ENCODE measurements at regions not wholly inside any gene's neighbourhood (a gene's known extent, or its start where the extent isn't known, plus 50 kb on each side); places are given as distances from the start of the nearest gene placed in this dataset.

- no peak overlapping the region for H3K27ac ChIP-seq
- no peaks in the 10 kb centered on the region for H3K4me1 ChIP-seq
- H3K36me3 ChIP-seq = no peaks in the 10 kb centered on the region
- DNase-seq (no peak), ATAC-seq (no peak)
- intact Hi-C loops (cut with DNase I) = no loop called here
- H3K27me3 ChIP-seq = no peaks in the 10 kb centered on the region
- no peak overlapping the region for H3K4me3 ChIP-seq
- TF ChIP-seq, protein P1, sequence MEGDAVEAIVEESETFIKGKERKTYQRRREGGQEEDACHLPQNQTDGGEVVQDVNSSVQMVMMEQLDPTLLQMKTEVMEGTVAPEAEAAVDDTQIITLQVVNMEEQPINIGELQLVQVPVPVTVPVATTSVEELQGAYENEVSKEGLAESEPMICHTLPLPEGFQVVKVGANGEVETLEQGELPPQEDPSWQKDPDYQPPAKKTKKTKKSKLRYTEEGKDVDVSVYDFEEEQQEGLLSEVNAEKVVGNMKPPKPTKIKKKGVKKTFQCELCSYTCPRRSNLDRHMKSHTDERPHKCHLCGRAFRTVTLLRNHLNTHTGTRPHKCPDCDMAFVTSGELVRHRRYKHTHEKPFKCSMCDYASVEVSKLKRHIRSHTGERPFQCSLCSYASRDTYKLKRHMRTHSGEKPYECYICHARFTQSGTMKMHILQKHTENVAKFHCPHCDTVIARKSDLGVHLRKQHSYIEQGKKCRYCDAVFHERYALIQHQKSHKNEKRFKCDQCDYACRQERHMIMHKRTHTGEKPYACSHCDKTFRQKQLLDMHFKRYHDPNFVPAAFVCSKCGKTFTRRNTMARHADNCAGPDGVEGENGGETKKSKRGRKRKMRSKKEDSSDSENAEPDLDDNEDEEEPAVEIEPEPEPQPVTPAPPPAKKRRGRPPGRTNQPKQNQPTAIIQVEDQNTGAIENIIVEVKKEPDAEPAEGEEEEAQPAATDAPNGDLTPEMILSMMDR (IDR thresholded peaks at IDR 0.05) = no peak
- no peaks in the 10 kb centered on the region for H3K9me3 ChIP-seq
Observed at GRCh38 chr5:164663198-164663989, 1158.0 kb downstream of the MAT2B start.

- no peak overlapping the region for H3K4me3 ChIP-seq
- H3K27me3 ChIP-seq = no peaks in the 10 kb centered on the region
- H3K36me3 ChIP-seq = no peaks in the 10 kb centered on the region
- ATAC-seq (no peak), DNase-seq (no peak)
- H3K27ac ChIP-seq = no peak overlapping the region
- intact Hi-C loops (cut with DNase I) = no loop called here
- no peaks in the 10 kb centered on the region for H3K4me1 ChIP-seq
- no peaks in the 10 kb centered on the region for H3K9me3 ChIP-seq
- TF ChIP-seq, protein P1 (IDR thresholded peaks at IDR 0.05) = no peak
Observed at GRCh38 chr5:164671640-164672039, 1166.2 kb downstream of the MAT2B start.

GRCh38 chr5:164672205-164672604 is 1166.8 kb downstream of the MAT2B start:
- DNase-seq (no peak), ATAC-seq (no peak)
- H3K9me3 ChIP-seq = no peaks in the 10 kb centered on the region
- TF ChIP-seq, protein P1 (IDR thresholded peaks at IDR 0.05) = no peak
- H3K4me1 ChIP-seq = no peaks in the 10 kb centered on the region
- no peak overlapping the region for H3K27ac ChIP-seq
- H3K4me3 ChIP-seq = no peak overlapping the region
- no peaks in the 10 kb centered on the region for H3K36me3 ChIP-seq
- no peaks in the 10 kb centered on the region for H3K27me3 ChIP-seq
- intact Hi-C loops (cut with DNase I) = no loop called here

DNA sequence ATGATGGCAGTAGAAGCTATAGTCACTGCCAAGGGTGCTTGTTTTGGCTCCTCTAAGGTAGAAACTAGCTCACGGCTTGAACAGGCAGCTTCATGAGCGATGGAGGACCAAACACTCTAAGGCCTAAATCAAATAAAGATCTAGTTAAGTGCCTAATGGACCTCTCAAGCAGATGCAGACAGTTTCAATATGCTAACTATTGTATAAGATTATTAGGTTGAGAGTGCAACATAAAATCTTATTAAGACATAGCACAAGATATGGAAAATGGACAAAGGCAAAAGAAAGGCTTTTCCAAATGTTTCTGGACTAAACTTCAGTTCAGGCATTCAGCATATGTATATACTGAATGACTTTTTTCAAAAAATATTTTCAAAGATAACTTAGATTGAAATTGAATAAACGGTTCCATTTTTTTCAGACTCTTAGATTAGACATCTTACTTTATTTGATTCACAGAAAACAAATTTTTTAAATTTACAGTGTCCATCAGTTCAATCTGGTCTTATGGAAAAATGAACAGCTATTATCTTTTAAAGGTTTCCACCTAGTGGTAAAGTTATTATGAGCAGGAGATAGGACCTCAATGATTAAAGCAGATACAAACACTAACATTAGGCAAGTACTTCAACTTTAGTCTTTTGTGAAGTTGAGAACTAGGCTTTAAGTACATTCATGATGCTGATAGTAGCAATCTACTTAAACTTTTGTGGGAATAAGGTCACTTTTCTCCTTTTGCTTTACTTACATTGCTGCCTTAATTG is 1167.7 kb downstream of the MAT2B start:
- ATAC-seq (no peak), DNase-seq (no peak)
- intact Hi-C loops (cut with DNase I) = no loop called here
- no peak overlapping the region for H3K27ac ChIP-seq
- TF ChIP-seq, protein P1 (IDR thresholded peaks at IDR 0.05) = no peak
- no peaks in the 10 kb centered on the region for H3K36me3 ChIP-seq
- no peaks in the 10 kb centered on the region for H3K9me3 ChIP-seq
- H3K4me3 ChIP-seq = no peak overlapping the region
- no peaks in the 10 kb centered on the region for H3K4me1 ChIP-seq
- H3K27me3 ChIP-seq = no peaks in the 10 kb centered on the region

DNA sequence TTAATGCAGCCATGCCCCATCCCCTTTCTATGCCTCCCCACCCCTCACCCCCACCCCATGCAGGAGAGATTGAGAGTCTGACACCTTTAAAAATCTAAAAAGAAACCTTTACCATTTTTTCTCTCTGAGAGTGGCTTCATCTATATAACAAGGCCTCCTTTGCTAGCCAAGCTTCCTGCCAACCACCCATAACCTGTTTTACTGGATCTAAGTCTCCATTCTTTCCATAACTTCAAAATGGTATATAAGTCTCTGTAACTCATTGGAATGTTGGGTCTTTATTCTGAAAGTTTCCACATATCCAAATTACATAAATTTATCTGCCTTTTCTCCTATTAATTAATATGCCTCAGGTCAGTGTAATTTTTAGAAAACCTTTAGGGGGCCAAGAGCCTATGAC is 1174.0 kb downstream of the MAT2B start:
- ATAC-seq (no peak), DNase-seq (no peak)
- TF ChIP-seq, protein P1 (IDR thresholded peaks at IDR 0.05) = no peak
- H3K36me3 ChIP-seq = no peaks in the 10 kb centered on the region
- no peaks in the 10 kb centered on the region for H3K9me3 ChIP-seq
- H3K4me3 ChIP-seq = no peak overlapping the region
- no peak overlapping the region for H3K27ac ChIP-seq
- no peaks in the 10 kb centered on the region for H3K27me3 ChIP-seq
- H3K4me1 ChIP-seq = no peaks in the 10 kb centered on the region
- intact Hi-C loops (cut with DNase I) = no loop called here

All from upper lobe of right lung (tissue), 1 donor.